ENCODE measurements at regions not wholly inside any gene's neighbourhood (a gene's known extent, or its start where the extent isn't known, plus 50 kb on each side); places are given as distances from the start of the nearest gene placed in this dataset.

DNA sequence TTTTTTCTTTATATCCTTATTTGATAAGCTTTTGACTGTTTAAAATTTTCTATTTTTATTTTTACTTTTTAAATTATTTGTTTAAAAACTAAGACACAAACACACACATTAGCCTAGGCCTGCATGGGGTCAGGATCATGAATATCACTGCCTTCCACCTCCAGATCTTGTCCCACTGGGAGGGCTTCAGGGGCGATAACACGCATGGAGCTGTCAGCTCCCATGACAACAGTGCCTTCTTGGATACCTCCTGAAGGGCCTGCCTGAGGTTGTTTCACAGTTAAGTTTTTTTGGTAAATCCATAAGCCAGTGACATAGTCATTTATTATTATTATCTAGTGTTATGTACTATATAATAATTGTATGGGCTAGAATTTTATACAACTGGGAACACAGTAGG, 85.4 kb upstream of the FAT1 start:
- TF ChIP-seq ZNF384 (IDR thresholded peaks at IDR 0.05) (no peak), BHLHE40 (IDR thresholded peaks at IDR 0.05; ENCODE audit: borderline replicate concordance) (no peak), ARNT (IDR thresholded peaks at IDR 0.05) (no peak), ELF4 (IDR thresholded peaks at IDR 0.05) (no peak), SP1 (IDR thresholded peaks at IDR 0.05) (no peak)
